GM04503 (cell line): ENCODE measurements at regions not wholly inside any gene's neighbourhood (a gene's known extent, or its start where the extent isn't known, plus 50 kb on each side); places are given as distances from the start of the nearest gene placed in this dataset.

Experiments
- DNase-seq: peaks from one replicate; pipeline ENCODE4 v3.0.0-alpha.2; 2012; ENCODE audit warnings: low read depth

DNA sequence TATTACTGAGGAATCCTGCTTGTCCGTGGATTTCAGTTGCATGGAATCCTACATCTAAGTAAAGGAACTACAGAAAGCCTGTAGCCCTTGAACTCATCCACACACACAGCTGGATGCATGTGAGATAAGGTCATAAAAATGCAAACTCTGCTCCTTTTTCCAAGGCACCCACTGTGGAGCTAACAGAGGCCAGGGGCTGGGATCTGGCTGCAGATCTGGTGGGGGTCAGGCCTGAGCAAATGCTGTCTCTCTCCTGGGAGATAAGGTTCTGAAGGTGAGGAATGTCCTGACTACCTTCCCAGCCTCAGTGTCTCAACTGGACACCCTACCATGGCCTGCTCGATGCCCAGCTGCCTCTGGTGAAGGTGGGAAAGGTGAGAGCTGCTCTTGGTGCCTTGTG, 321.5 kb downstream of the LRFN2 start:
- no peak for DNase-seq

DNA sequence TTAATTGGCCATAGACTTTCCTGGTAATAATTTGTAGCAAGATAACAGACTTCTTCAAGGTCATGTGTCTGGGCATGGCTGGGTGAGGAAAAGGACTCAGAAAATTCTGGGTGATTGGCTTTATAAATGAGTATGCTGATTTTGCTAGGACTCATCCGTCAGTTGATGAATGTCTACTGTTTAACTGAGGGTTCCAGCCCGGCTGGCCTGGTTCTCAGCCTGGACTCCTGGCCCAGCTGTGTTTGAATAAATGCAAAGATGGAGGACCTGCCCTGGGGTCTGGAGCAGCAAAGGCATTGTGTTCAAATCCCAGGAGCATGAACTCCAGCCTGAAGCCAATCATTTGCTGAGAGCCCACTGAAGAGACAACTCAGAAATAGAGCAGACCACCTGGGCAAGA, 323.2 kb downstream of the LRFN2 start:
- DNase-seq = no peak

DNA sequence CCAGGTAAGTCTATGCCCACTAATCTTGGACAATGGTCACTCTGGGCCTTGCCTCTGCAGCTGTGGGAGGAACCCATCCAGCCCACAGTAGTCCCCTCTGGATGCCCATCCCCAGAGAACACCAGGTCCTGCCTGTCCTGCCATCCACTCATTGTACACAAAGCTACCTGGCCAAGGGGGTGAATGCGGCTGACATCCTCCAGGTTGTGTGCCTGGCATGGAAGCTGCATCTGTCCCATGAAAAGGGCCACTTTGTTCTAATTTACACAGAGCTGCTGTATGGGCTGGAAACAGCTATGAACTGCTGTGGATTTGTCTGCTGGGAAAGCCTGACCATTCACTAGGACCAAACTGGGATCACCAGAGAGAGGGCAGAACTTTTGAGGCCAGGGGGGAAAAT, 324.8 kb downstream of the LRFN2 start:
- no peak for DNase-seq

DNA sequence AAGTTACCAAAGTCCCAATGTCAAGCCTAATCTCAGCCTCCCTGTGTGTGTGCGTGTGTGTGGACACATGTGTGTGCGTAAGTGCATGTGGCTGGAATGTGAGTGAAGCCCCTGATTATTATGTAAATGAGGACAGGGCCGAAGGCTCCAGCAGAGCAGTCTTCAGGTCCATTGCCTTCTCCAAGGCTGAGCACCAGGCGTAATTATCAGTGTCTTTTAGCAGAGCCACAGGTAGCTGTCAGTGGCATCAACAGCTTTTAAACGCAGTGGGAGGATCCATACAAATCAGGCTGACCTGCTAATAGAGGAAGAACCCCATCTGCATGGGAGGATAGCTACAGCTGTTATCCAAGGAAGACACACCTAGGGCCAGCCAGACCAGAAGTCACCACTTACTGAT, 324.3 kb upstream of the MOCS1 start:
- DNase-seq = no peak

DNA sequence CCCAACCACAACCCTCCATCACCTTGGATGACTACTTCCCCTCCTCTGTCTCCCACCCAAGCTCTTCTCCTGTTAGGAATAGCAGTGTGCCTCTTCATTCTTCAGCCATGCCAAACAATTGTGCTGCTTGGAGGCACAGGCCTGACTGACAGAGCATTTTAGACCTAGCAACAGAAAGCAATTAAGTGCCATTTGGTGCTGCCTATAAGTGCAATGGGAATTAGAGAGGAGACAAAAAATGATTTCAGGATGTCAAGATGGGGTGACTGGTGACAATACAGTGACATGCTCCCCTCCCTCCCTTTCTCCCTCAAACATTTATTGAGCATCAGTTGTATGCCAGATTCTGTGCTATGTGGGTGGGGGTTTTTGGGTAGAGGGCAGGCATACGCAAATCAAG, 322.6 kb upstream of the MOCS1 start:
- DNase-seq = no peak

DNA sequence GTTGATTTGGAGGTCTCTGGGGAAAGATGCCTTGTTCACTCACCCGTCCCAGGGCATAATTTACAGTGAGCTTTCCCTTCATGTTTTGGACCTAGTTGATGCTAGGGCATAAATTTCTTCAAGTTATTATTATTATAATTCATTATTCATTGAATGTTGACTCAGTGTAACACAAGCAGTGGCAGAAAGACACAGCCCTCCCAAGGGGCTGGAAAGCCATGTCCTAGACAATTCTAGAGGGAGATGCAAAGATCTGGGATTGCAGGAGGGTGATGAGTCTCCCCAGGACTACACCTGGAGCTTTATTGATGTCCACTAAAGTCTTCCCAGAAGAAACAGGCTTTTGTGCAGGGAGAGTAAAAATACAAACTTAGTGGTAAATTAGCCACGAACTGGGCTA, 322.0 kb upstream of the MOCS1 start:
- DNase-seq = no peak

DNA sequence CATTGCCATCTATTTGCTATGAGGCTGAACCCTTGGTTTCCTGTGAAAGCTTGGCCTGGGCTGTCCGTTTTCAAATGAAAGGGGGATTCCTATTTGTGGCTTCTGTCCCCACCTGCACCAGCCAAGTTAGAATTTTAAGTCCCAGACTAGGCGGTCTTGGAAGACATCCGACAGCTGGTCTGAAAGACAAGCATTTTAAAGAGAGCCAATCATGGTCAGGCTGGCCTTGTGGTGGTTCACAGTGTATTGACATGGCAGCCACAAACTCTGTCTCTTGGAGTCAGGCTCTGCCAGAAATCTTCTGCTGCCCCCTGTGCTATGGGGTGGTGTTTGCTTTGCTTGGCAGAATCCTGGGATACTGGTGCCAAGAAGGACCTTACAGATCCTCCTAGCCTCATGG, 319.2 kb upstream of the MOCS1 start:
- no peak for DNase-seq

DNA sequence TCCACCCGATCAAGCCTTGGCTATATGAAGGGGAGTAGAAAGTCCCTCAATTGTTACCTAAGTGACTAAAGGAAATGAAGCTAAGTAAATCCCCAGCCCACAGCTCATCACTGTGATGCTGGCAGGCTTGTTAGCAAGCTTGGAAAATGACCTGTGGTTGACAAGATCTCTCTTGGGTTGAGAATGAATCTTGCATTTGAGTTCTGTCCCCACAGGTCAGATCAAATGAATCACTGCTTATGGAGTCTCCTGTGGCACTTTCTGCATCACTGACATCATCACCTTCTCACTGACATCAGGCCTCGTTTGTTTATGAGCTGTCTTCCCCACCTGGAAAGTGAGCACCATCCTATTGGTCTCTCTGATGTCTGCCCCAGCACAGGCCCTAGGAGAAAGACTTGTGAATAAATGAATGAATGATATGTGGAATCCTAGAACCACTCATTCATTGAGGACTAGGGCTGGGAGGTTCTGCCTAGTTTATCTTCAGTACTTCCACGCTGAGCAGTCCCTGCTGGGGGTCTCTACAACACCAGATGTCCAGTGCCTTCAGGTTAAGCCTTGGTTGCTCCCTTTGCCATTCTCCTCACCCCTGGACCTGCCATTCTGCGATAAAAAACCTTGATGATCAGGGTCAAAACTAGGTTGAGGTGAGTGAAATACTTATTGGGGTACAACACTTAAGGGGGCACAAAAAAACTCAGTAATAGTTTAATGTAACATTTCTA, 318.4 kb upstream of the MOCS1 start:
- no peak for DNase-seq

DNA sequence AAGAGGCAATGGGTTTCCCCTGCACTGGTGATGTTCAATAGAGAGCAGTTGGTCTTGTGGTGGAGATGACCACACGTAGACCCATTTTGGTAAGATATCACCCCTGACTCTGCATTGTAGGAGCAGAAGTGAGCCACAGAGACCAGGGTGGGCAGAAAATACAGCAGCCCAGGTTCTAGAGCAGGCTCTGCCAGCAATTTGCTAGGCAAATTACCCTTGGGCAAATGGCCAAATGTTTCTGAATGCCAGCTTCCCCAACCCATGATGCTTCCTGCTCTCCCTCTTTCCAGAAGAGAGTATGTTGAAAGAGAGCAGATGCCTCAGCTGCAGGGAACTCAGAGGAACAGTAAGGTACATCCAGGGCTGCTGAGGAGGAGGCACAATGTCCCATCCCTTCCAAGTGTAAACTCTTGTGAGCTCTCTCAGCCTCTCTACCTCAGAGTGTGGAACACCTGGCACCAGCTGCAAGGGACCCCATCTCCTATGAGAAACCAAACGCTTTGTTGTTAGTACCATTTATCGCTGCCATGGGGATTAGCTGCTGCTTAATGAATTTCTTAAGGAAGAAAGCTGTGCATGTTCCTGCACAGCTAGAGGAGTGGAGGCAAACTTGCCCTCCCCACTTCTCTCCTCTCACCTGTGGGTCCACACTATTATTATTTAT, 317.5 kb upstream of the MOCS1 start:
- no peak for DNase-seq

DNA sequence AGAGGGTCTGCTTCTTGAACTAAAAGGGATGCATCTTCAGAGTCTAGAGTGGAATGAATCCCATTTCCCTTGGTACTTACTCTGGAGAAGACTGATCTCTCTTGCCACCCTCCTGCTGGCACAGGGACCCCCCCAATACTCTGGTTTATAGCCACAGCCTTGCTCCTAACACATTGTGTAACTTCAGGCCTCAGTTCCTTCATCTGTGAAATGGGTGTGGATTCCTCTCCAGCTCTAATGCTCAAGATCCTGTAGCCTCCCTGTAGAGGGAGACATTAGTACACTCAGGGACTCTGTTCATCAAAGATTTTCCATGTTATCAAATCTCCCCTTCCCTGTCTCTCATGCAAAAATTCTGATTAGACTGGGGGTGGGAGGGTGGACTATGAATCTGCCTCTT, 315.7 kb upstream of the MOCS1 start:
- no peak for DNase-seq

DNA sequence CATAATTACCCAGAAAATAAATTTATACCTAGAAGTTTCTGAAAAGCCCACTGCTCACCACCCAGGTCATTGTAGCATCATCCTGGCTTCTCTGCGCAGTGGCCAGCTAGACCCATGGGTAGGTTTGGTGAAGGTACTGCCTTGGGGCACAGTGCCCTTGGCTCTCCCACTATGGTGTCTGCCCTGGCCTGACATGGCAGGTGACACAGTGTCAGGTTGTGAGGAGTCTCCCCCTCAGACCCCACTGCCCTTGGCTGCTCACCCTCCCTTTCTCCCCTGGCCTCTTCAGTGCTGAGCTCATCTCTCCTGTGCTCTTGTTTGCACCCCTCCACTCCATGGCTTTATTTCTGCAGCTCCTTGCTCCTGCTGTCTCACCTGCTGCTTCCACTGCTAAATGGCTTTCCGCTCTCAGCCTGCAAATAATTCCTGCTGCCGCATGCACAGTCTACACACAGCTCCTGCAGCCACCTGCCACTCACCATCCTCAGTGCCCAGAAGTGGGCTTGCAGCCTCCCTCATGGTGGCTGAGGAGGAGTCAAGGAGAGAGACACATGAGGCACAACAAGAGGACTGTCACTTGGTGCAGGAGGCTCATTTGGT, 313.4 kb upstream of the MOCS1 start:
- no peak for DNase-seq

DNA sequence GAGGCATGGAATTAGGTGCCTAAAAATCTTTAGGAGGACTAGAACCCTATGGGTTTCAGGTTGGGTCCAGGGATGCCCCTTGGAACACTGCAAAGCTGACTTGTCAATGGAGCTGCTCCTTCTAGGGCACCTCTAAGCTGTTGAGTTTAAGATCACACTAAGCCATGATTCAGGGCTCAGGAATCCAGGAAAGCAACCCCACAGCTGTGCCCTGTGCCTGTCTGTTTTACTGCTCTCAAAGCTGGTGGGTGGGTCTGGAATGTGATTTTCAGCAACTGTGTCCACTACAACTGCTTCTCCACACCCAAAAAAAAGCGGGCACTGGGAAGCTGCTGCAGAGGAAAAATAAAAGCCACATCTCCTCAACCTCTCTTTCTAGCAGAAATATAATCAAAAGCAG, 310.4 kb upstream of the MOCS1 start:
- DNase-seq = no peak

DNA sequence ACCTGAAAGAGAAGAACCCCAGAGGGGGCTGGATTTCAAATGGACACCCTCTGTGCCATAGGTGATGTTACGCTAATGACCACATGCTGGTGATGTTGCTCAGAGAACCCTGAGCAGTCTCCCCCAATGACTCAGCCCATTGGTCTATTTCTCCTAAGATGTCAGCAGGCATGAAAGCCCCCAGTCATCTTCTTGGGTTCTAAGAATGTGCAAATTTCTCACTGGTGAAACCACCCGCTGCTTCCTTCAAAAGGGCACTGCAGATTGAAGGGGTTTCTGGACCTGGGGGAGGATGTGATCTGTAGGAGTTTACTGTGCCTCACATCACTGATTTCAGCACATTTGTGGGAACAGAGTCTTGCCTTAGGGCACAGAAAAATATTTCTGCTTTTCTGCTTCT, 298.4 kb upstream of the MOCS1 start:
- no peak for DNase-seq

DNA sequence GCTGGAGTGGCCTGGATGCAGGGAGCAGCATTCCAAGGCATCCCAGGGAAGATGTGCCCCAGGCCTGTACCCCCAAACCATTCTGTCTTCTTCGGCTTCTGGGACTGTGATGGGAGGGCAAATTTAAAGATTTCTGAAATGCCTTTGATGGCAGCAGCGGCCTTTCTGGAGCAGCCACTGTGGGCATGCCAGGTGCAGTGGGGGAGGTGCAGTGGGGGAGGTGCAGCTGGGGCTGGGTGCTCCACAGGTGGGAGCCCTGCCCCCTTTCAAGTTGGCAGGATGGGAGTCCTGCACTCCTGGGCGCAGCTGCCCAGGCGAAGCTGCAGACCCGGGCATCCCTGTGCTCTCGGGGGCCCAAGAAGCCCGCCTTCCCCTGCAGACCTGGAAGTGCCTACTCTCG, 293.5 kb upstream of the MOCS1 start:
- no peak for DNase-seq

DNA sequence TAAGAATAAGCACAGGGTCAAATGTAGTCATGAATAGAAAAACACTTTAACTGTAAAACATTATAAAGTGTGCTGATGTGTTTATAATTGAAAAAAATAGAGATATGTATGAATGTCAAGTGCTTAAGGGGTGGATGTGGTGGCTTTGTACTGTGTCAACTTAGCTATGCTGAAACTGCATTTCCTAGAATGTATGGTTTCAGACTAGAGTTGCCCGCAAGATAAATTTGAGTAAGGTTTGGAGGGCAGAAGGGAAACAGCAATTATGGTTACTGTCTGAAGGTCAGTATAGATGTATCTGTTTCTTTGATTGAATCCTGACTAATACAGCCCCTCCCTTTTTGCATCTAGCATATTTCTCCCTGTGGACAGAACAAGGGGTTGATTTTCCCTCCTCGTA, 288.1 kb upstream of the MOCS1 start:
- no peak for DNase-seq

DNA sequence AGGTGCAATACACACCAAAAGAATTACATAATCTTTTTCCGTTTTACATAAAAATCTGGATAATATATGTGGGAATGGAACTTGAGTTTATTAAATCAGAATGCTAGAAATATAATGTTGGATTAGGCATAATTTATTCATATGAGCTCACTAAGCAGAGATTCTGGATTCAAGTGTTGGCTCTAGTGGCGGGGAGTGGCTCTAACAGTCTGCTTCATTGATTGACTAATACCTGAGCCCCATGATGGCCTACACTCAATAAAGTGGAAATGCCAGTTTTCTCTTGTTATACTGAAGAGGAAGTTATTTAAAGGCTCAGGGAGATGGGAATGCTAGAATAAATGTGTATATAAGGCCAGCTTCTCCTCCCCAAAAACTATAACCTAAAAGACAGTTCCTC, 285.5 kb upstream of the MOCS1 start:
- no peak for DNase-seq

DNA sequence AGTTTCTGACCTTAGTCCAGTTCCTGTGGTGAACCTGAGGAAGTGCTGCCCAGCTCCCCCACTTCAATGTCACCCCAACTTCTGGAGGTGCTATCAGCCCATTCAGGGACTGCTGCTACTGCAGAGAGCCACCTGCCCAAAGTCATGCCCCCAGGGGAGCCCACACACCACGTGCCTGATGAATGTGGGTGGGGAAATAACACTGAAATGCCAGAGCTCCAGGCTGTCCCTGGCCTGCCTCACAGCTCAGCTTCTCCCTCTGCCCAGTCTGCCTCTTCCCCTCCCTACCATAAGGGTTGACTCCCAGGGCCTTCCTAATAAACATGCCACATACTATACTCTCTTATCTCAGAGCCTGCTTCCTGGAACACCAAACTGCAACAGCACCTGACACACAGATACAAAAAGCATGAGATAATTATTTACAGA, 276.4 kb upstream of the MOCS1 start:
- DNase-seq = no peak

DNA sequence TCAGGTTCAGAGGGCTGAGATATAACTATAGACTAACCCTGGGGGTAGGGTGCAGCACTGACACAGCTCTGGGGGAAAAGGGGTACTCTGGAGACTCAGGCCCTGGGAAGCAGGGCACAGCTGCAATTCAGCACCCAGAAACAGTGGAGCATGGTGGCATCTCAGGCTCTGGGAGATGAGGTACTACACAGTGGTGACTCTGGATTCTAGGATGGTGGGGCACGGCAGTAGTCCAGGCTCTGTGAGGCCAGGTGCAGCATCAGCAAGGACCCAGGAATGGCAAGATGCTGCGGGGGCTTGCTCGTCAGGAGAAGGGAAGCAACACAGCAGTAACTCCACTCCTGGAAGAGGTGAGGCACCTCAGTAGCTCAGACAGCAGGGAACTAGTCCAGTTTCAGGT, 271.5 kb upstream of the MOCS1 start:
- DNase-seq = no peak

DNA sequence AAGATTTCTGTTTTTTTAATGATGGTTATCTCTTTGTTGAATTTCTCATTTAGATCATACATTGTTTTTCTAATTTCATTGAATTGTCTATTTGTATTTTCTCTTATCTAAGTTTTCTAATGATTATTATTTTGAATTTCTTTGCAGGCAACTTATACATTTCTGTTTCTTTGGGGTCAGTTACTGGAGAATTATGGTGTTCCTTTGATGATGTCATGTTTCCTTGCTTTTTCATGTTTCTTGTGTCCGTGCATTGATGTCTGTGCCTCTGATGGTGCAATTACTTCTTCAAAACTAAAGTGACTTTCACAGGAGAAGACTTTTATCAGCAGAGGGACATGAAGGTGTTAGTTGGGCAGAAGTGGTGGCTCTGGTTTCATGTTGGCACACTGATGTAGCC, 270.7 kb upstream of the MOCS1 start:
- no peak for DNase-seq

DNA sequence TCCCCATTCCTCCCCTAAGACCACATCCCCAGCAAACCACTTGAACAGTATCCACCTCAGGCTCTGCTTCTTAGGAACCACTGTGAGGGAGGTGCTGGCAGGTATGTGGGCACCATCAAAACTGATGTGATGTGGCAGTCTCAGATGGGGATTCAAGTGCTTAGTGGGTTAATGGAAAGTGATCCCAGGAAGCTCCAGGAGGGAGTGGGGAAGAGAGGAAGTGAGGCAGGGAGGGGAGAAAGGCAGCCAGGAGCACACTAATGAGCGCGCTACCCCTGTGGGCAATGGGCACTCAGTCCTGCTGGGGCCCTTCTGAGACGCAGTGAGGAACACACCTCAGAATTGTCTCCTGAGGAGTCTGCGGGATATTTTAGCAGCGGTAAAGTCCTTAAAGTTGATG, 263.1 kb upstream of the MOCS1 start:
- no peak for DNase-seq

DNA sequence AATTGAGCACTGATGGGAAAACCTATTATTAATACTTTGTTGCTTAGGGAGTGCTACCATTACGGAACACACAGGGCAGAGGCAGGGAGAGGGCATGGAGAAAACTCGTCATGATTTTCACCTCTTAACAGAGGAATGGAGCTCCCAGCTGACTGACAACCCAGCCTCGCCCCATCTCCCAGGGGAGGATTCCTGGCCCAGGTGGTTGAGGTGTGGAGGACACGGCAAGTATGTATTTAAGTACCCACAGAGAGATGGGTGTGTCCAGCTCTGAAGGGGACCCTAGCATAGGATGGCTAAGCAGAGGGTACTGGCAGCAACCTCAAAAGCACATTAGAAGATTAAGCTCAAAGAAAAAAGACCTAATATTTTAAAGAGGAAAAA, 261.9 kb upstream of the MOCS1 start:
- no peak for DNase-seq

DNA sequence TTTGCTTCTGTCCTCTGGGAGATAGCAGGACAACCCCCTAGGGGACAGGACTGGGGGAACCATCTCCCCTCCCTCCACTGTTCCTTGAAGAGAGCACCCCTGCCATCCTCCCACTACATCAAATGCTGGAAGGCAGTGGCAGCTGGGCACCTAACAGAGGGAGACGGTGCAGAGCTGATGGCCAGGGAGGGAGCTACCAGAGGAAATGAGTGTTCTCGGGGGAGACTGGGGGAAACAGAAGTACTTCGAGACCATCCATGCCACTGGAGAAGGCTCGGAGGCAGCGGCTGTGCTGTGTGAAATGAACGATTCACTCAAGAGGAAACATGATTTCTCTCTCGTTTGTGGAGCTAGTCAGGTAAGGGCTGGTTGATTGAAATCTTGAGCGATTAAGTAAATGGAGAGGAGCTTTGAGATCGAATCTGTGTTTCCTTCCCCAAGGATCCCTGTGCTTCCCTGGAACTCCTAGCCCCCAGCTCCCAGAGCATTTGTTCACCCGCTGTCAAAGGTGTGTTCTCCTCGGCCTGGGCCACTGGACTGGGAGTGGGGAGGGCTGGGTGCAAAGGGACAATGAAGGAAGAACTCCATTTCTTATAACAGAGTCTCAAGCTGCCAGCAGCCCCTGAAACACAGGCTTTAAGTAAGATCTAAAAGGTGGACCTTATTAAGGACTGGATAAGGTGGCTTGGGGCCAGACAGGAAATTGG, 261.3 kb upstream of the MOCS1 start:
- DNase-seq = no peak
